HG03135 (cell line): ENCODE measurements at regions not wholly inside any gene's neighbourhood (a gene's known extent, or its start where the extent isn't known, plus 50 kb on each side); places are given as distances from the start of the nearest gene placed in this dataset.
"Not testable (repeated sequence)": the region's sequence is repeated elsewhere in the genome, so short reads cannot be mapped to it uniquely, and the experiment has no call there.

ENCODE experiments used
- ATAC-seq: cut with Tn5 transposase; IDR thresholded peaks from one replicate; pipeline ENCODE4 v1.9.1; 2021; ENCODE audit warnings: mild to moderate bottlenecking, moderate library complexity; ENCODE audit not compliant: unreplicated experiment

GRCh38 chr5:82959466-82959865 lies 117.7 kb downstream of the TMEM167A start:
- ATAC-seq, result no peak

GRCh38 chr5:82956600-82956999 lies 120.6 kb downstream of the TMEM167A start:
- ATAC-seq, result no peak

- no peak for ATAC-seq
Measured at GRCh38 chr5:82952326-82952725, 124.9 kb downstream of the TMEM167A start.

- ATAC-seq, result not testable (repeated sequence)
Measured at GRCh38 chr5:82944267-82944666, 132.9 kb downstream of the TMEM167A start.

GRCh38 chr5:82942083-82942881 lies 134.9 kb downstream of the TMEM167A start:
- no peak for ATAC-seq

- ATAC-seq, result no peak
Measured at GRCh38 chr5:82938901-82939725, 138.1 kb downstream of the TMEM167A start.

- ATAC-seq, result not testable (repeated sequence)
Measured at GRCh38 chr5:82932473-82933220, 144.5 kb downstream of the TMEM167A start.

- no peak for ATAC-seq
Measured at GRCh38 chr5:82931110-82931509, 146.1 kb downstream of the TMEM167A start.

- ATAC-seq, result no peak
Measured at GRCh38 chr5:82925061-82925411, 152.2 kb downstream of the TMEM167A start.

- ATAC-seq, result no peak
Measured at GRCh38 chr5:82924226-82925060, 152.8 kb downstream of the TMEM167A start.

- no peak for ATAC-seq
Measured at GRCh38 chr5:82922086-82922734, 155.0 kb downstream of the TMEM167A start.

- no peak for ATAC-seq
Measured at GRCh38 chr5:82918311-82919031, 158.7 kb downstream of the TMEM167A start.

GRCh38 chr5:82917584-82917983 lies 159.6 kb downstream of the TMEM167A start:
- no peak for ATAC-seq

GRCh38 chr5:82913971-82914370 lies 163.2 kb downstream of the TMEM167A start:
- no peak for ATAC-seq

- no peak for ATAC-seq
Measured at GRCh38 chr5:82912462-82912861, 164.7 kb downstream of the TMEM167A start.

- no peak for ATAC-seq
Measured at GRCh38 chr5:82911910-82912309, 165.3 kb downstream of the TMEM167A start.

- ATAC-seq, result no peak
Measured at GRCh38 chr5:82910905-82911304, 166.3 kb downstream of the TMEM167A start.

- no peak for ATAC-seq
Measured at GRCh38 chr5:82910491-82910890, 166.7 kb downstream of the TMEM167A start.

- ATAC-seq, result no peak
Measured at GRCh38 chr5:82909771-82910170, 167.4 kb downstream of the TMEM167A start.
